WI38 (cell line): ENCODE measurements at regions not wholly inside any gene's neighbourhood (a gene's known extent, or its start where the extent isn't known, plus 50 kb on each side); places are given as distances from the start of the nearest gene placed in this dataset.

Source experiments
- H3K4me3 ChIP-seq: 2 replicates; pipeline ENCODE4 v1.5.1; 2011; ENCODE audit warnings: low read depth, mild to moderate bottlenecking, control low read depth, low read length
- TF ChIP-seq, protein P1 (sequence below): IDR thresholded peaks from 2 replicates; pipeline ENCODE4 v1.5.1; 2012; ENCODE audit warnings: low read depth, mild to moderate bottlenecking, control low read depth, low read length

DNA sequence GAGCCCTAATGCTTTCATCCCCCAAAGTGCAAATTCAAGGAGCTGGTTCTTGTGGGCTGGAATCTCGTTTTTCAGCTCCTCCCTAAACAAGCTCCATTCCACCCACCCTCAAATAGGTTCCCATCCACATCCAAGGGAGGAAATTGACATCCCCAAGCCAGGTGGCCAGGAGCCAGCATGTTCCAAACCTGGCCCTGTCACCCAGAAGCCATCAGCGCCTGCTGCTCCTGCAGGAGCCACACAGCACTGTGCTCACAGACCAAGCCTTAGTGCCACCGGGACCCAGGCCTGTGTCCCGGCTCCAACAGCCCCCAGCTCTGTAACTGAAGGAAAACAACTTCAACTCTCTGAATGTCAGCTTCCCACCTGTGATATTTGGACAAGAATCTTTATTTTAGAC lies 263.6 kb downstream of the UACA start:
- no peak overlapping the region for H3K4me3 ChIP-seq
- TF ChIP-seq, protein P1, sequence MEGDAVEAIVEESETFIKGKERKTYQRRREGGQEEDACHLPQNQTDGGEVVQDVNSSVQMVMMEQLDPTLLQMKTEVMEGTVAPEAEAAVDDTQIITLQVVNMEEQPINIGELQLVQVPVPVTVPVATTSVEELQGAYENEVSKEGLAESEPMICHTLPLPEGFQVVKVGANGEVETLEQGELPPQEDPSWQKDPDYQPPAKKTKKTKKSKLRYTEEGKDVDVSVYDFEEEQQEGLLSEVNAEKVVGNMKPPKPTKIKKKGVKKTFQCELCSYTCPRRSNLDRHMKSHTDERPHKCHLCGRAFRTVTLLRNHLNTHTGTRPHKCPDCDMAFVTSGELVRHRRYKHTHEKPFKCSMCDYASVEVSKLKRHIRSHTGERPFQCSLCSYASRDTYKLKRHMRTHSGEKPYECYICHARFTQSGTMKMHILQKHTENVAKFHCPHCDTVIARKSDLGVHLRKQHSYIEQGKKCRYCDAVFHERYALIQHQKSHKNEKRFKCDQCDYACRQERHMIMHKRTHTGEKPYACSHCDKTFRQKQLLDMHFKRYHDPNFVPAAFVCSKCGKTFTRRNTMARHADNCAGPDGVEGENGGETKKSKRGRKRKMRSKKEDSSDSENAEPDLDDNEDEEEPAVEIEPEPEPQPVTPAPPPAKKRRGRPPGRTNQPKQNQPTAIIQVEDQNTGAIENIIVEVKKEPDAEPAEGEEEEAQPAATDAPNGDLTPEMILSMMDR: no peak

DNA sequence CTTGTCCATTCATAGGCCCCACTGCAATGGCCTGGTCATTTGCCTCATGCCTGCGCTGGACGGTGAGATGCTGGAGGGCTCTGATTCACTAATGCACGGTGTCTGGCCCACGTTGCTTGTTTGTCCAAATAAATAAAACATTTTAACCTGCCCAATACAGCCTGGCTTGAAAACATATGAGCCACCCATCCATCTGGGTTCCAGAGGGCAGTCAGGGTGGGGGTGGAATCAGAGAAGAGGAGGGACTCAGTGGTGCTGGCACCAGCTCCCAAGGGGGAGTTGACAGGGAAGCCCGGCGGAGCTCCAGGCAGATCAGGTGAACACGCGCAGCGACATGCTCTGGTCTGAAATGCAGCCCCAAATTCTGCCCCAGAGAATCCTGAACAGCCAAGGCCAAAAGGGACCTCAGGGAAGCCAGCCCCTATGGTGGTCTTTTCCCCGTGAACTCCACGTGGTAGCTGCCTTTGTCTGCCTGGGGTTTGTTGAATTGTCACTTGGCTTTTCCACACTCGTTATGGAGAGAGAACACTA lies 265.2 kb downstream of the UACA start:
- TF ChIP-seq, protein P1: no peak
- H3K4me3 ChIP-seq: no peak overlapping the region

DNA sequence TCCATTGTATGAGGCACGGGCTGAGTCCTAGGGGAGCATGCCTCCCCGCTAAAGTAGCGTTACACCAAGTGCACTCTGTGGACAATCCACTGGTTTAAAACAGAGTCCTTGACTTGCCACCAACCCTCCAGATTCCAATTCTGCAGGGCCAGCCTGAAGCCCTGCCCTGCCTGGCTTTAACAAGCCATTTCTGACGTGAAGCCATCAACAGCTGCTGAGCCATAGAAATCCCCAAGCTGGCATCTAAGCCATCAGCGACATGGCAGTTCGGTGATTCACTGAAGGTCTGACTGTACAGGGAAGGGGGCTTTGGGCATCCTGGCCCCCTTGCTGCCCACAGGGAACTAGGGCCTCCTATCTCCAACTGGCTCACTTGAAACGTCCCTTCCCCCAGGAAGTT lies 265.7 kb downstream of the UACA start:
- TF ChIP-seq, protein P1: no peak
- no peak overlapping the region for H3K4me3 ChIP-seq

DNA sequence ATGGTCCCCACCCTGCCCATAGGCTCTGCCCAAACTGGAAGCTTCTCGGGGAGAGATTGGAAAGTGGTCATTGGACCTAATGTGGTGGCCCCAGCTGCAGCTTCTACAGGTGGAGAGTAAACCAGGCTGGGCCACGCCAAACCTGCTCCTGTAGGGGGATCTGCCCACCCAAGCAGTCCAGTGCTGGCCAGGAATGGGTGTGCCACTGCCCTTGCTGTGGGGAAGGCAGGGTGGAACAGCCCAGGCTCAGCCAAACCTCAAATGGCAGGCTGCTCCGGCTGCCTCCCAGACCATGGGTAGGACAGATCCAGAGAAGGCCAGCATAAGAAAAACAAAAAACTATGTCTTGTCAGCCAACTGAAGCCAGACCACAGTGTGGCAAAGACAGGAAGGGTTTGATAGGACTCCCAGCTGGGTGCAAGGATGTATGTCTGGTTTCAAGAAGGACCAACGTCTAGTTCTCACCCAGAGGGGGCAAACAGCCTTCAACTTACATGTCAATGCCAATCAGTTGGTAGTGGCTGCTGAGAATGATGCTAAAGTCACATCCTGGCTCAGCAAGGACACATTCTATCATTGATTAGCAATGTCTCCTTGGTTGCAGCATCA lies 267.3 kb downstream of the UACA start:
- TF ChIP-seq, protein P1: no peak
- no peak overlapping the region for H3K4me3 ChIP-seq

DNA sequence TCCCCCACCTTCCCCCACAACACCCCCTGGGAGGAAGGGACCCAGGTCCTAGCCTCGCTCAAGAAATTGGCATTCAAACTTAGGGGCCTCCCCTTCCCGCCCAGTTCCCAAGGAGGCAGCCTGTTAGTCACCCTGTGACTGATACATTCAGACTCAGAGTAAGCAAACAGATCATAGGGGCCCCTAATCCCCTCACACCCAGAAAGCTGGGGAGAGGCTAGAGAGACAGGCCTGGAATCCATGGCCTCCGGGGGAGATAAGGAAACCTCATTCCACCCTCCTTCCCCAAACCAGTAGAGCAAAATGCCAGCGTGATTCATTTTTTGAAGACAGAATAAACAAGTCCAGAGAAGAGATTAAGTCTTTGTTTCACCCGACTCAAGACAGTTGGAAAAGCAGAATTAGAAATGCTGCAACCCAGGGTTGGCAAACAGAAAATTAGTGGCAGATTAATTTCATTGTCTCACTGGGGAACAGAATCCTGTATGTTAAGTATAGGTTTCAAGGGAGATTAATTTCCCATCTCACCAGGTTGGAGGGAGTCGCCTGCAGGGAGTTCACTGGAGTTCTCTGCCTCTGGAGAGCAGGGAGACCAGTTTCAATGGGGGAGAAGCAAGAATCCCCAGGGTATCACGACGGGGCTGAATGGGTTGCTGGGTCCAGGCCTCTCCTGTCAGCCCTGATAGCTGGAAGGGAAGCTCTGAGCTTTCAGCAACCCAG lies 268.3 kb downstream of the UACA start:
- TF ChIP-seq, protein P1: no peak
- no peak overlapping the region for H3K4me3 ChIP-seq

DNA sequence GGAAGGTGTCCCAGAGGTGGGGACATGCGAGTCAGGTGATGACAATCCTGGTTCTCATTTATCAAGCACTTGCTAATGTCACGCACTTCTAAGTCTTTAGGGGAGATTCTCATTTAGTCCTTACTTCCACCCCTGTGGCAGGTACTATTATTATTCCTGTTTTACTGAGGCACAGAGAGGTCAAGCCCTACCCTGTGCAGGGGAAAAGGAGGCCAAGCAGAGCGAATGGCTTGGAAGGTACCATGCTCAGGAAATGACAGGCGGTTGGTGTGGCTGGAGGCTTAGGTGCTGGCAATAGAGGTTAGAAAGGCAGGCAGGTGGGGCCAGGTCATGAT lies 268.9 kb downstream of the UACA start:
- TF ChIP-seq, protein P1: no peak

DNA sequence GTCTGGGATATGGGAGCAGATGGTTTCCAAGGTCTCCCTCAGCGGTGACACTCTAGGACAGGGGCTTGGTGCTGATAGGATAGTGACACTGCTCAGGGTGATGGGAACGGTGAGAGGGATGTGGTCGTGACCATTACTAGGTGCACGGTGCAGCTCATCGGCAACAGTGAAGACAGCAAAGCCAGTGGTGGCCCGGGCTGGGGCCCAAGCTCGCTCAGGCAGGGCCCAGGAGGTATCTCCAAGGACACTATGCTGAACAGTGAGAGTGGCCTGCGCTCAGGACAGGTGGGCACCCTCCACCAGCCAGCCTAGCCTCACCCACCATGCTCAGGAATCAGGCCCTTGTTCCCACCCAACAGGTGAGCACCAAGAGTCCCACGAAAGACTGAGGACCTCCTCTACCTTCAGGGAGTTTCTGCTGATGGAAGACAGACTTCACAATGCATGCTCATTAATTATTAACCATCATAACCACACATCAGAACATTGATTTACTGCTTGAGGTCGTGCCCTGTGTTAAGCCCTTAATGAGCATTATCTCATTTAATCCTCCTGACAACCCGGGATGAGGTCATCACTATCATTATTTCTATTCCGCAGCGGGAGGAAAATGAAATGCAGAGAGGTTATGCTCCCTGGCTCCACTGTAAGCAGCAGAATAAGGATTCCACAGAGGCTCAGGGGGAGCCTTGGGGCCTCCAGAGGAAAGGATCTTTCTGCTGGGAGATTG lies 269.4 kb downstream of the UACA start:
- no peak overlapping the region for H3K4me3 ChIP-seq
- TF ChIP-seq, protein P1: no peak

More for the DNA sequence above, 268.9 kb downstream of the UACA start:
- H3K4me3 ChIP-seq: no peak overlapping the region
